HG02870 (cell line): ENCODE measurements at regions not wholly inside any gene's neighbourhood (a gene's known extent, or its start where the extent isn't known, plus 50 kb on each side); places are given as distances from the start of the nearest gene placed in this dataset.

ENCODE experiments used
- ATAC-seq: cut with Tn5 transposase; IDR thresholded peaks from one replicate; pipeline ENCODE4 v1.9.1; 2021; ENCODE audit warnings: mild to moderate bottlenecking, moderate library complexity; ENCODE audit not compliant: unreplicated experiment

DNA sequence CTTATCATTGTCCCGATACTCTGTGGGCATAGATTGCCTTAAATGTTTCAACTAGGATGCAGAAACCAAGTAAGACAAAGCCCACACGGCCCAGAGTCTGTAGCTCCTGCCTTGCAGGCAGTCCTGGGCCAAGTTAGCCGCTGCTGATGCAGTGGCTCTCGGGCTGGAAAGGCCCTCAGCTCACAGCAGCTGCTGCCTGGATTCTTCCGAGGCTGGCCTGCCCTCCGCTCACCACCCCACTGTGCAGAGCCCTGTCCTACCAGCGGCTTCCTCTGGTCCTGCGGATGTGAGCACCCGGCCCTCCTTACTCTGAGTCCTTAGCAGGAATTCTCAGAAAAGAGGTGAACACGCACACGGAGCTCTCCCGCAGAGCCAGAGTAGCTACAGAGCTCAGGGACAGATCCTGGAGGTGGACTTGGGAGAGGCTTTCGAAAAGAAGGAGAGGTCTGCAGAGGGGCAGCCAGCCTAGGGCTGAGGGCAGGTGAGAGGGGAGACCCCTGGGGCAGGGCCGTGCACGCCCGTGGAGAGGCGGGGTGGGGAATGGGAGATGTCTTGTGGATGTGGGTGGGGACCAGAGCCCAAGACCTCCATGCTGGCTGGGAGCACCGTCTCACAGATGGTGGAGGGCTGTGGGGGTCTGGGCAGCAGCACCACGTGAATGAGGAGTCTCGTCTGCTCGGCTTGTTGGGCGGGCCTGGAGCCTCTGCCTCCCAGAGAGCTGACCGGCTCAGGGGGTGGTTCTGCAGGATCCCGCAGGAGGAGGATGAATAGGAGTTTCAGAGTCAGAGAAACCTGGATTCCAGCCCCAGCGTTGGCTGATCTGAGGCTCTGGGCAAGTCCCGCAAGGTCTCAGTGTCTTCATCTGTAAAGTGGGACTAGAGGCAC, 117.4 kb upstream of the B3GAT1 start:
- ATAC-seq, result no peak

DNA sequence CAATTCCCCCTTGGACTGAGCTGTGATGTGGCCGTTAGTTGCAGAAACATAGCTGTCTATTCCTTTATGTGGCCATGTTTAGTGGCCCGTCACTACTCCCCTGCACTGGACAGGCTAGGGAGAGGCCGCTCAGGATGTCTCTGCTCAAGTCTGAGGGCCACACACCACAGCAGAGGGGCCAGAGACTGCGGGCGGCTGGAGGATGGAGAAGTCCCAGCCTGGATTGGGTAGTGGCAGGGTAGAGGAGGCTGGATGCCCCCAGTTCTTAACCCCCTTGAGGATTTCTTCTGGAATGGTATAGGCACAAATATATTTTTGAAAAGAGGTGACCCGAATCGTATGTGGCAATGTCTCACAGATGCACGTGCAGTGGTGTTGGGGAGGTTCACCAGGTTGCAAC, 116.4 kb upstream of the B3GAT1 start:
- ATAC-seq, result no peak

DNA sequence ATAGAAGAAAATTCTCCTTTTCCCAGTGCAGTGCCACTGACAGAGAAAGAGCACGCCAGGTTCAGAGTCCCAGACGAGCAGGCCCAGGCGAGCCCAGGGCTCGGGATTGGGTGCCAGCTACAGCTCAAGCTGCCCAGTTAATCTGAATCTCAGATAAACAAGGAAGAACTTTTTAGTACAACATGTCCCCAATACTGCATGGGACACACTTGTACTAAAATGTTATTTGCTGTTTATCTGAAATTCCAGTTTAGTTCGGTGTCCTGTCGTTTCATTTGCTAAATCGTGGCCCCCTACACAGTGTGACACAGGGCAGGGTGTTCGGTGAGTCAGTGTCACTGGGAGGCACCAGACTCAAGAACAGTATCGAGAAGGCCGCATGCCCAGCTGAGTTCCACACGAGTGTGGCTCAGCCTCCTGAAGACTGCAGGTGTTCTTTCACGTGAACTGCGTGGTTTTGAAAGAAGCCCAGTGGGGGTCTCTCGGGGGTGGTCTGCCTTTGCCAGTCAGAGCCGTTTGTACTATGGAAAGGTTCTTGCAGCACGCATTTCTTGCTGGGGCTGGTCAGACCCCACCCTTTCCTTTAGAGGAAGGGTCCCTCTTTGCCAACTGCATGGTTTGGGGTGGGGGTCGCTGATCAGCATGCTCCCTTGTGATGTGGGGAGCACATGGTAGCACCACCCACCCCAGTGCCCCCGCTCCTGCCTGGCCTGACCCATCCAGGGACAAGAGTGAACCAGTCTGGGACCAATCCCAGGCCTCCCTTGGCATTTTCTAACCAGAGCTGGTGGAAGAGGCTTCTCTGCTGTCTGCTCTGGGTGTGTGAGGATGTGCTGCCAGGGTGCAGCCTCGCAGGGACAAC, 115.6 kb upstream of the B3GAT1 start:
- ATAC-seq, result no peak

DNA sequence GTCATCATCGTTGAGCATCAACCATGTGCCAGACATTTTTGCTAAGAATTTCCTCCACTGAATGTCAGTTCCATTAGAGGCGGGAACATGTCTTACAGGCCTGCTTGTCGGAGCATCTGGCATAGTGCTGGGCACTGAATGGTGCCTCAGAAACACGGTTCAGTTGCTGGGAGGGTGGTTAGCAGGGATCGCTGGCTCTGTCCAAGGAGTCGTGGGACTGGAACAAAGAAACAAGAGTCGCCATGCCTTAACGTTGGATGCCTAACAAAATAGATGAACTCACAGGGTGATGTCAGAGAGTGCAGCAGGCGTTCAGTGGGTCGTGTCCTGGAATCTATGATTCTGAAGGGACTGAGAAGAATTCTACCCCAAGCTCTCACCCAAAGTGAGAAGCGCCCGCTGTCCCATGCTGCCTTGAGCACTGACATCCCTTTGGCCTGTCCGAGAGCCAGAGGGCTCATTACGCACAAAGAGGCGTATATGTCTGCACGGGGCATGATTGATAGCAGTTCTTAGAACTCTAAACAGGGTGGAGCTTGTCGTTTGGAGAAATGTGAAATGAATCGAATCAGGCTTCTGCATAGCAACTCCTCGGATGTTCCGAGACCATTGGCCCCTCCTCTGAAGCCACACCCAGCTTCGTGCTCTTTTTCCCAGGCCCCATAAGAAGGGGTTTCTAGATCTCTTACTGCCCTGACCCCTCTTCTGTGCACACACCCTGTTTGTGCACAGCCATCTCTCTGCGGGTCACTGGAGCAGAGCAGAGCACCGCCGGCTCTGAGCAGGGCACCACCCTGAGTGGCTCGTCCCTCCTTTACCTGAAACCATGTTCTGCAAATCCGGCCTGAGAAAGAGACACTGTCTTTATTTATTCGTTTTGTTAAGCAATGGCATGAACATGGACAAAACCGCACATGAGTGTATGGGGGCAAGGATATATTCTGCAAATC, 113.1 kb upstream of the B3GAT1 start:
- ATAC-seq, result no peak

DNA sequence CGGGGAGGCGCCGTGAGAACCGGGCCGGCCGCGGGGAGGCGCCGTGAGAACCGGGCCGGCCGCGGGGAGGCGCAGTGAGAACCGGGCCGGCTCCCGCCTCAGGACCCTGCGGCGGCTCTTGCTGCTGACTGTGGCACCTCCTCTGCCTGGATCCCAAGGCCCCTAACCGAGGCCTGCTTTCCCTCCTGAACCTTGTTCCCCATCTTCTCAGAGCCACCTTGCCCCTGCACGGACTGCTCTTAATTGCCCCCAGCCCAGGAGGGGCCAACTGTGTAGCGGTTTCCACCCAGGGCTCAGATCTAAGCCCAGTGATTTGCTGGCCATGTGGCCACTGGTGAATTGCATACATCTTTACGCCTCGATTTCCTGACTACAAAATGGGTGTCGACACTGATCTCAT, 112.2 kb upstream of the B3GAT1 start:
- ATAC-seq, result no peak

DNA sequence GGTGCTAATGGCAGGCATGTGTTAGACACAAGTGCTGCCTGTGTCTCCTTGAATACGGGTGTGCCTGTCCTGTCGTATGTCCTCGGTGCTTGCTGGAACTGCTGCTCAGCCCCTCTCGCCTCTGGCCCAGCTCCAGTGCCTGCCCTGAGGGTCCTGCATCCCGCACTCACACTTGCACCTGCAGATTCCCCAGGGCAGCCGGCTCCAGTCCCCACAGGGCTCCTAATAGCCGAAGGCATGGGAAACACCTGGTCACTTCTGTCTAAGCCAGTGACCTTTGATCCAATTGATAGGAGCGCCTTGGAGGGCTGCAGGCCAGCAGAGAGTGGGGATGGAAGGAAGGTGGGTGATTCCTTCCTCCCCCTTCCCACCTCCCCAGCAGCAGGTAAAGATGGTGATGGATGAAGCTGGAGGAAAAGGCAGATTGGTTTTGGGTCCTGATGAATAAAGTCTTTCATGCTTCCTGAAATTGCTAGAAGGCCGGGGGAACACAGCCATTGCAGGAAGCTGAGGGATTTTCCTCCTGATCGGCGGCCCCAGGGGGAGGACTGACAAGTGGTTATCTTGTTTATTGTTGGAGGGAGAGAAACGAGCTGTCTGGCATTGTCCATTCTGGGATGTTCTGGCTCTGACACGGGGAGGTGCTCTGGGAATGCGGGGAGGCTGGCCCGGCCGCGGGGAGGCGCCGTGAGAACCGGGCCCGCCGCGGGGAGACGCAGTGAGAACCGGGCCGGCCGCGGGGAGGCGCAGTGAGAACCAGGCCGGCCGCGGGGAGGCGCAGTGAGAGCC, 110.9 kb upstream of the B3GAT1 start:
- no peak for ATAC-seq

DNA sequence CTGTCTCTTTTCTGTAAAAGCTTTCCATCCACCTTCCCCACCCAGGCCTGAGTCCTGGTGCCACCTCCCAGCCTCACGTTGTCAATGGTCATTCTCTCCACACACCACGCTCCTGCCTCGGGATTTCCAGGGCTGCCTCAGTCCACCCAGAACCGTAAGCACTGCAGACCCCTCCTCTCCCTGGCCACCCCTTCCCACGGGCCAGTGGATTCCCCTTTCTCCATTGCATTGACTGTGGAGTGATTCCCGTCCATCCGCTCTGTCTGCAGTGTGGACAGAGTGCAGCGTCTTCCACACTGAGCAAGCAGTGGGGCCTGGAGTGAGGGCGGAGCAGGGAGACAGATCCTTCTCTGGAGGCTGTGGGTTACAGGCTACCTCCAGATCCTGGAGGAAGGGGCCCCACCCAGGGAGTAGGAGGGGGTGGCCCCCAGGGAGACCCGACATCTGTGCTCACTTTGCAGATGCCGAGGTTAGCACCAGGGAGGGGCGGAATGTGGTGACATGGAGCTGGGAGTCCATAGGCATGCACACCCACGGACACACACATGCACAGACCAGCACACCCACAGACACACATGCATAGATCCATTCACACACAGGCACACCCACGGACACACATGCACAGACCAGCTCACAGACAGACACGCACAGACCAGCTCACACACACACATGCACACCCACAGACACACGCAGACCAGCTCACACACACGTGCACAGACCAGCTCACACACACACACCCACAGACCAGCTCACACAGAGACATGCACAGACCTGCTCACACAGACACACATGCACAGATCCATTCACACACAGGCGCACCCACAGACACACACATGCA, 109.6 kb upstream of the B3GAT1 start:
- no peak for ATAC-seq

DNA sequence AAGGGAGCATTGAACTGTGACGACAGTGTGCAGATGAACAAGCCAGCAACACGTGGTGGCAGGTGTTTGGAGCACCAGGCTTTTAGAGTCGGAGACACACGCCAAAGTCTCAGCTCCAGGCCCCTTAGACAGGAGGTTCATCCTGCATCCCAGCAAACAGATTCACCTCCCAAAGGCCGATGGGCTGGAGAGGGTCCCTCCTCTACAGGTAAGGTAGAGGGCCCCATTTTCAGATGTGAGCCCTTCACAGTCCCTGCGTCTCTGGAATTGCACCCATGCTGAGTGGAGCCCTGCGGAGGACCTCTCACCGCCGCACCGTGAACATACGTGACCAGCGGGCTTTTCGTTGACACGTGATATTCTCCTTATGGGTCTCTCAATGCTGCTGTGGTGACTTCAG, 109.0 kb upstream of the B3GAT1 start:
- no peak for ATAC-seq

DNA sequence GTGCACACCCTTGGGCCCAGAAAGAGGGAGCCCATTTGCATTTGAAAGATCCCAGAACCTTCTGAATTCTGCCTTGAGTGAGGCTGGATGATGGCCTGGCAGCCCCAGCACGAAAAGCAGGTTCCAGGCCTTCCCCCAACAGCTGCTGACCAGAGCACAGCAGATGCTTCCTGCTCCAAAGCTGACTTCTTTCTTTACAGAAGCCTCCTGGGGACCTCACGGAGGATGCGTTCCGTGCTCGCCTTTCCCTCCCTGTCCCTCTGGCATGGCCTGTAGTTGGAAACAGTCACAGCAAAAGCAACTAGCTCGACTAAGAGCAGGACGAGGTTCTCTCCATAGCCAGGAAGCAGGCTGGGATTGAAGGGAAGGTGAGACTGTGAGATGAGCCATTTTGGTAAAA, 107.7 kb upstream of the B3GAT1 start:
- ATAC-seq, result no peak

DNA sequence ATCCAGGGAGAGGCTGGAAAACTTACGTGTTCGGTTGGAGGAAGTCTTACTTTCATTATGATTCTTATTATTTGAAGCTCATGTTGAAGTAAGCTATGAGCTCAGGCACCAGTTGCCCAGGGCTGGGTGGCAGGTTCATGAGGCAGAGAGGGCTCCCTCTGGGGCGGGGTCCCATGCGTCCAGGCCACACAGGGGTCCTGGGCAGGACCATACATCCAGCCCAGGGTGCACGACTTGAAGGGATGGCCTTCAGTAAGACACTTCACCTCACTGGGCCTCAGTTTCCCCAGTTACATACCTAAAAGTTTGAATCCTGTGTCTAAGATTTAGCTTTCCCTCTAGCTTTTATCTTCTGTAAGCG, 107.3 kb upstream of the B3GAT1 start:
- ATAC-seq, result no peak

DNA sequence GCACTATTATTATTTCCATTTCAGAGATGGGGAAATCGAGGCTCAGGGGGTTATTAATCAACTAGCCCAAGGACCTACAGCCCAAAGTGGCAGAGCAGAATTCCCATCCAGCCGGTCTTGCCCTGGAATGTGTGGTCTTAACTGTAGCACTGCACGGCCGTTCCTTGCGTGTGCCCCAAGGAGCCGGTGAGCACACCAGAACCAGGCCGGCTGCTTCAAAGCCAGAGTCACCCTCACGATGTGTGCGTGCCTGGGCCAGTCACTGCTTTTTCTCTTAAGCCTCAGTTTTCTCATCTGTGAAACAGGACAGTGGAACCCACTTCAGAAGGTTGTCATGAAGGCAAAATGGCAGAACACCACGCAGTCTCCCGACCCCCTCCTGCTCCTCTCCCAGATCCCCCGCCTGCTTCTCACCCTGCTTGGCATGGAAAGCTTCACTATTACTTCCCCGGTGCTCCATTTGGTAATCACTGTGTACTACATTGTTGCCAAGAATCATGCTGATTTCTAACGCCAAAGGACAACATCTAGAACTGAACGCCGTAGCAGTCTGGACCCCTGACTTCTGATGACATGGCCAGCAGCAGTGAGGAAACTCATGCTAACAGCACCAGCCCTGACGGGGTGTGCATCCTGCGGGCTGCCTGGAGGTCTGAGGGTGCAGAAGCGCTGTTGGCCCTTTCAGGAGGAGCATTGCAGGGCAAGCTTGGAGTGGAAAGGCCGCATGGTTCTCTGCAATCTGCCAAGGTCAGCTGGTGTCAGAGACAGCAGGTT, 106.8 kb upstream of the B3GAT1 start:
- ATAC-seq, result no peak

DNA sequence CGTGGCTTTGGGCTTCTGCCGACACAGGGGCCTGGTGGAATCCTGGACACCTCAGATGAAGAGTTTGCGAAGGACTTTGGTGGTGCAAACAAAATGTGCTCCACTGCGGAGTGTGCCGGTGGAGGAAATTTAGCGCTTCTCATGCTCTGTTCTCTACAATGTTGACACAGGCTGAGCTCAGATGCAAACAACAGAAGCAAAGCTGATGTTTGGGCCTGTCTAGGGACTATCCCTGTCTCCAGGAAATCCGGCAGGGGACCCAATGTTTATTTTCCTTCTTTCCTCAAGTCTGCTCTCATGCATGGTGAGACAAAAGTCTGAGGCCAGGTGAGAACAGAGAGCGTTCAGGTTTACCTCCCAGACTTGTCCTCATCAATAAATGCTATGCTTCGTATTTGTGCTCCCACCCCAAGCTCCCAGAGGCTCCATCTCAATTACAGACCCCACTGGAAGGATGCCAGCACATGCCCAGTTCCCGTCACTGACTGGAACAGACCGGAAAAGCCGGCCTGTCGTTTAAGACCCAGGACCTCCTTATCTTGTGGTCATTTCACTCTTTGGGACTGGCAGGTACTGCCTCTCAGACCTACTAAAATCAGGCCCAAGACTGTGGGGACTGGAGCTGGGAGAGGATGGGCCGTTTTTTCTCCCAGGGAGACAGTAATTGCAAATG, 105.7 kb upstream of the B3GAT1 start:
- ATAC-seq, result no peak

DNA sequence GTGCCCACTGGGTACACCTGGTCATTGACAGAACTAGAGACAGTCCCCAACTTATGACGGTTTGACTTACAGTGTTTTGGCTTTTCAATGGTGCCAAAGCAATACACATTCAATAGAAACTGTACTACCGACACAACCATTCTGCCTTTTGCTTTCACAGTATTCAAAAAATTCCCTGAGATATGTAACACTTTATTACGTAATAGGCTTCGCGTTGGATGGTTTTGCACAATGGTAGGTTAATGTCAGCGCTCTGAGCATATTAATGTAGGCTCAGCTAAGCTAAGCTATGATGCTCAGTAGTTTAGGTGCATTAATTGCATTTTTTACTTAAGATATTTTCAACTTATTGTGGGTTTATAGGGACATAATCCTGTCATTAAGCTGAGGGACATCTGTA, 105.1 kb upstream of the B3GAT1 start:
- ATAC-seq, result no peak

DNA sequence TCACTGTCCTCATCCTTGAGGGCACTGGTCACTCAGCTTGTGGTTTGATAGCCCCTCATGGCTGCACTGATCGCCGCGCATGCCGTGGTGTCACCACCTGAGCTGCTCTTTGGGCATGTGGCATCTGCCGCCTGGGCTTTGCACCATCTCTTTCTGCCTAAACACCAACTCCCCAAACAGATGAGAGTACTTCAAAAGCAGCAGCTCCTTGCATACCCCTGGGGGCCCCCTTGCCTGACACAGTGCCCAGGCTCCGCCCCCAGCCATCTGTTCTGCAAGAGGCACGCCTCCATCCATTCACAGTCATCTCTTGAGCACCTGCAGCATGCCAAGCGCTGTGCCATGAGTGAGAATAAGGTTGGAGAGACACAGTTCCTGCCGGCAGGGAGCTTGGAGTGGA, 104.5 kb upstream of the B3GAT1 start:
- ATAC-seq, result no peak

DNA sequence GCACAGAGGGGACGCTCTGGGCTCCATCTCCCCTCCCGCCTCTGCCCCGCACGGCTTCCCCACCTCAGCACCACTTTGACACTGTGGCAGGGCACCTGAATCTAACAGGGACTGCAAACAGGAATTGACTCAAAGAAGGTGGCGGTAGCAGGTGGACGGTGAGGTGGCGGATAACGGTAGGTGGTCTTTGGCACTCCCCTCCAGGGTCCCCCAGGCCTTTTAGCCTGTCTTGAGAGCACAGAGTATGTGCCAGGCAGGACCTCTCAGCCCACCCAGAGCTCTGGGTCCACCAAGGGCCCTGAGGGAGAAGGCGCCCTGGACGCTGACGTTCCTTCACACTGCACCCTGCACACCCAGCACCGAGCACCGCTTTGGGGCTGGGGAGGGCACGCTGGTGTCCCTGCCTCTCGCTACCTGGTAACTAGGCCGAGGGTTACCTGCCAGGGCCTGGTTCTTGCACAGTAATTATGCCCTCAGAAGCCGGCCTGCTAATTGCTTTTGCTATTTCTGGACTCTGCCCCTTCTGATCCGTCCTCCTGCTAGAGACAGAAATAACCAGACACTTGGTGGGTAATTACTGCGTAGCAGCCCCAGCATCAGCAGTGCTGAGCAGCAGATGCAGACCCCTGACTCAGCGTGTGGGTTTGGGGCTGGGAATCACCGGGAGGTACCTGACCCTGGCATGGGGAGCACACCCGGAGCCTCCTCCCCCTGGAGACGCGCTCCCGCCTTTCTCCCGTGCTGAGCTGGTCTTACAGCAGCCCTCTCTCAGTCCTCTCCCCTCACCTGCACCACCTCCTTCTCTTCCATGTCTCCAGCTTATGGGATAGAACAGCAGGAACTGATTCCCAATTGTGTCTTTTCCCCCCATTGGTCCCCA, 103.3 kb upstream of the B3GAT1 start:
- ATAC-seq, result no peak

DNA sequence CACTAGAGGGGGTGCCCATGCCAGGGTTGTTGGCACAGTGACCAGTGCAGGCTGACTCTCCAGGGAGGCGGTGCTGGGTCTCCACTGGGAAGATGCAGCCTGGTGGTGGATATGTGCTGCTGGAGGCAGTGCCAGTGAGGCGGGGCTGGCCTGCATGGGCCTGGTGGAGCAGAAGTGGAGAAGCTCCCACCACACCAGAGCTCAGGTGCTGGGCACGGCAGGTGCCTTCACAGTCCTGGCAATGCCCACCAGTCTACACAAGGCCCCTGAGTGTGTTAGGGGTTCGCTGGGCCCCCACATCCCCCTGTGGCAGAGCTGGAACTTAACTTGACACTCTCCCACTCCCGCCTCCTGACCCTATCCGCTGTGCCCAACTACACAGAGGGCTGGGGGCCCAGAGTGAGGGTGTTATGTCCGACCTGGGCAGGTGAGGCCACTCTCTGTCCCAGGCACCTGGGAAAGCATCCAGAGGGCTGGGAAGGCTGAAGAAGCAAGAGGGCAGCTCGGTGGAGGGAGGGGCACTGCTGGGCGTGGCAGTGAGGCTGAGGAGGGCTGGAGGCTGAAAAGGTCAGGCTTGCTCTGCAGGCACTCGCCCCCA, 102.4 kb upstream of the B3GAT1 start:
- ATAC-seq, result no peak
